SIG-M5 treated with dmso at 0.1 percent for 504 hours (cell line): ENCODE measurements at regions not wholly inside any gene's neighbourhood (a gene's known extent, or its start where the extent isn't known, plus 50 kb on each side); places are given as distances from the start of the nearest gene placed in this dataset.

Source experiments
- DNase-seq: peaks from one replicate; lab custom pipeline; 2025; ENCODE audit not compliant: unreplicated experiment; lab: John Stamatoyannopoulos, UW

GRCh38 chr20:39946053-39946810 is 742.8 kb downstream of the MAFB start:
- DNase-seq, result no peak

- DNase-seq, result no peak
These were observed 744.2 kb downstream of the MAFB start for GRCh38 chr20:39944861-39945260.

GRCh38 chr20:39943336-39943735 is 745.7 kb downstream of the MAFB start:
- DNase-seq, result no peak

- DNase-seq, result no peak
These were observed 747.8 kb downstream of the MAFB start for GRCh38 chr20:39941245-39941644.

GRCh38 chr20:39939241-39939865 is 749.7 kb downstream of the MAFB start:
- no peak for DNase-seq

GRCh38 chr20:39936401-39936800 is 752.6 kb downstream of the MAFB start:
- DNase-seq, result no peak

- DNase-seq, result no peak
These were observed 753.1 kb downstream of the MAFB start for GRCh38 chr20:39935901-39936300.

GRCh38 chr20:39916236-39916765 is 772.7 kb downstream of the MAFB start:
- no peak for DNase-seq

GRCh38 chr20:39913274-39913673 is 775.8 kb downstream of the MAFB start:
- DNase-seq, result no peak

- no peak for DNase-seq
These were observed 777.5 kb downstream of the MAFB start for GRCh38 chr20:39911497-39911896.

GRCh38 chr20:39910536-39910935 is 778.5 kb downstream of the MAFB start:
- DNase-seq, result no peak

- no peak for DNase-seq
These were observed 779.6 kb downstream of the MAFB start for GRCh38 chr20:39909447-39909846.

- no peak for DNase-seq
These were observed 784.4 kb downstream of the MAFB start for GRCh38 chr20:39904476-39905112.

GRCh38 chr20:39903806-39904465 is 785.1 kb downstream of the MAFB start:
- DNase-seq, result no peak

GRCh38 chr20:39899881-39900280 is 789.2 kb downstream of the MAFB start:
- DNase-seq, result no peak

GRCh38 chr20:39898467-39898852 is 790.6 kb downstream of the MAFB start:
- DNase-seq, result no peak

- no peak for DNase-seq
These were observed 791.1 kb downstream of the MAFB start for GRCh38 chr20:39897781-39898466.

GRCh38 chr20:39897058-39897457 is 792.0 kb downstream of the MAFB start:
- DNase-seq, result no peak

GRCh38 chr20:39894067-39894466 is 795.0 kb downstream of the MAFB start:
- no peak for DNase-seq

GRCh38 chr20:39893003-39893685 is 795.9 kb downstream of the MAFB start:
- no peak for DNase-seq
